ENCODE measurements at regions not wholly inside any gene's neighbourhood (a gene's known extent, or its start where the extent isn't known, plus 50 kb on each side); places are given as distances from the start of the nearest gene placed in this dataset.
"Not testable (repeated sequence)": the region's sequence is repeated elsewhere in the genome, so short reads cannot be mapped to it uniquely, and the experiment has no call there.

- TF ChIP-seq, protein P1, sequence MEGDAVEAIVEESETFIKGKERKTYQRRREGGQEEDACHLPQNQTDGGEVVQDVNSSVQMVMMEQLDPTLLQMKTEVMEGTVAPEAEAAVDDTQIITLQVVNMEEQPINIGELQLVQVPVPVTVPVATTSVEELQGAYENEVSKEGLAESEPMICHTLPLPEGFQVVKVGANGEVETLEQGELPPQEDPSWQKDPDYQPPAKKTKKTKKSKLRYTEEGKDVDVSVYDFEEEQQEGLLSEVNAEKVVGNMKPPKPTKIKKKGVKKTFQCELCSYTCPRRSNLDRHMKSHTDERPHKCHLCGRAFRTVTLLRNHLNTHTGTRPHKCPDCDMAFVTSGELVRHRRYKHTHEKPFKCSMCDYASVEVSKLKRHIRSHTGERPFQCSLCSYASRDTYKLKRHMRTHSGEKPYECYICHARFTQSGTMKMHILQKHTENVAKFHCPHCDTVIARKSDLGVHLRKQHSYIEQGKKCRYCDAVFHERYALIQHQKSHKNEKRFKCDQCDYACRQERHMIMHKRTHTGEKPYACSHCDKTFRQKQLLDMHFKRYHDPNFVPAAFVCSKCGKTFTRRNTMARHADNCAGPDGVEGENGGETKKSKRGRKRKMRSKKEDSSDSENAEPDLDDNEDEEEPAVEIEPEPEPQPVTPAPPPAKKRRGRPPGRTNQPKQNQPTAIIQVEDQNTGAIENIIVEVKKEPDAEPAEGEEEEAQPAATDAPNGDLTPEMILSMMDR (IDR thresholded peaks at IDR 0.05), result not testable (repeated sequence)
- TF ChIP-seq POLR2A (IDR thresholded peaks at IDR 0.05), result not testable (repeated sequence)
Observed at GRCh38 chr9:85808329-85808728, 66.6 kb upstream of the AGTPBP1 start.
